ENCODE measurements at regions not wholly inside any gene's neighbourhood (a gene's known extent, or its start where the extent isn't known, plus 50 kb on each side); places are given as distances from the start of the nearest gene placed in this dataset.
A peak's percentile ranks its signal among the peaks of the same experiment; 100 is the strongest.

DNA sequence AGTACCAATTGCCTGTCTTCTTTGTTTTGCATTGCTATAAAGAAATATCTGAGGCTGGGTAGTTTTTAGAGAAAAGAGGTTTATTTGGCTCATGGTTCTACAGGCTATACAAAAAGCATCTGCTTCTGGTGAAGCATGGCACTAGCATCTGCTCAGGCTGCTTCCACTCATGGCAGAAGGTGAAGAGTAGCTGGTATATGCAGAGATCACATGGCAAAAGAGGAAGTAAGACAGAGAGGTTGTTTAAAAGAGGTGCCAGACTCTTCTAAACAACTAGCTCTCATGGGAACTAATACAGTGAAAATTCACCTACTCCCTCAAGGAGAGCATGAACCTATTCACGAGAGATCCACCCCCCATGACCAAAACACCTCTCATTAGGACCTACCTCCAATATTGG is 56.7 kb upstream of the GUCA2B start:
- no peak for DNase-seq (ENCODE audit: low spot score)

DNA sequence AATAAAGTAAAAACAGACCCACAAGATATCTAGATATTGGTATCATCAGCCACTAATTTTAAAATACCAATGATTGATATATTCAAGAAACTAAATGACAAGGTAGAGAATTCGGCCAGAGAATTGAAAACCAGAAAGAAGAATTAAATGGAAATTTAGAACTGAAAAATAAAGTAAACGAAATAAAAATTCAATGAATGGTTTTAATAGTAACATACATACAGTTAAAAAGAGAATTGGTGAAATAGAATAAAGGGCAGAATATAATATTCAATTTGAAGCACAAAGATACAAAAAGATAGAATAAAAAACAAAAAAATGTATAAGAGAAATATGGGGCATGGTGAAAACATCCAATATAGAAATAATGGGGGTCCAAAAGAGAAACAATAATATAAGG is 64.0 kb upstream of the GUCA2B start:
- DNase-seq (ENCODE audit: low spot score) = no peak

DNA sequence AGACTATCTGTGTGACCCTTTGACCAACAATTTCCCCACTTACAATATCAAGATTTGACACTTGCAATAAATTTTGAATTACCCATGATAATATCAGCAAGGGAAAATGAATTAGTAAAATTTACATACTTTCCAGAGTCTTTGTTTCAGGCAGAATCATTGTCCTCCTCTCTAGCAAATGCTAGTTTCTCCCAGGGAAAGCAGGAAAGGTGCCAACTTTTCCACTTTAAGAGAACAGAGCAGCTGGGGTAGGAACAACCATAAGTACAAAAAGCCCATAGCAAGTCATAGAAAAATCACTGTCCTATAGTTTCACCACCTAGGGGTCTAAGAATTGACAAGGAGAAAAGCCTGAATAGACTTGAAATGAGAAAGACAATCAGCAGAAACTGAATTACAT is 67.1 kb upstream of the GUCA2B start:
- DNase-seq (ENCODE audit: low spot score) = no peak

DNA sequence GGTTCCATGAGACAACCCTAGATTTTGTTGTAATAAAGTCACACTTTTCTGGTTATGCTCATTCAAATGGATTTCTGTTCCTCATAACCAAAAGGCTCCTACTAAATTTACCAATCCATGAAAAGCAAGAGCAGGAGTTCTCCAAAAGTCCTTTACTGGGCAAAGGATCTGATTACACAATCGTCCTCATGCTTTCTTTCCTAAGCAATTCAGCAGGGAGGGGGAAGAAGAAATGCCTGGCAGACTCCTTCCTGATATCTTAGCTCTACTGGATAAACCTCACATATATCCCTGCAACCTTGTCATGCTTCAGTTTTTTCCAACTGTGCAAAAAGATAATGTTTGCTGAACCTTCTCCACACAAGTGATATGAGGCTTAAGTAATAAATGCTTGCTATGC is 67.6 kb upstream of the GUCA2B start:
- DNase-seq (ENCODE audit: low spot score) = no peak

DNA sequence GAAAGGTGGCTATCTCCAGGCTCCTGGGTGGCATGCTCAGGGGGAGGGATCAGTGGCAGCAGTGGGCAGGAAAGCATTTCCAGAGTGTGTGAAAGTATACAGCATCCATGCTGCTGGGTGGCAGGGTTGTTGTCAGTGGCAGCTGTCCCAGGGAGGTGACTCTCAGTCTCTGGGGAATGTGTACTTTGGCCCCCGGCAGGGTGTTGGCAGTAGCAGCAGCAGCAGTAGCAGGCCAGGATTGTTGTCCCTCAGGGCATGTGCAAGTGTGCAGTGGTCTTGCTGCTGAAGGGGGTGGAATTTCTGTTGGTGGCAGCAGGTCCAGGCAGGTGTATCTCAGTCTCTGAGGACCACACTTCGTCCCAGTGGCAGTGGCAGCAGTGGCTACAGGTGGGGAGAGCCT is 71.7 kb upstream of the GUCA2B start:
- no peak for DNase-seq (ENCODE audit: low spot score)

DNA sequence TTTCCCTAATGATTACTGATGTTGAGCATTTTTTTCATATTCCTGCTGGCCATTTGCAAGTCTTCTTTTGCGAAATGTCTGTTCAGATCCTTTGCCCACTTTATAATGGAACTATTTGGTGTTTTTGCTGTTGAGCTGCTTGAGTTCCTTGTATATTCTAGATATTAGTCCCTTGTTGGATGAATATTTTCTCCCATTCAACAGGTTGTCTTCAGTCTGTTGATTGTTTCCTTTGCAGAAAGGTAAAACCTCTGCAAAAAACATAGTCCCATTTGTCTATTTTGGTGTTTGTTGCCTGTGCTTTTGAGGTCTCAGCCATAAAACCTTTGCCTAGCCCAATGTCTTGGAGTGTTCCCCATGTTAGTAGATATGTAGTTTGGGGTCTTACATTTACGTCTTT is 78.0 kb upstream of the GUCA2B start:
- no peak for DNase-seq (ENCODE audit: low spot score)

DNA sequence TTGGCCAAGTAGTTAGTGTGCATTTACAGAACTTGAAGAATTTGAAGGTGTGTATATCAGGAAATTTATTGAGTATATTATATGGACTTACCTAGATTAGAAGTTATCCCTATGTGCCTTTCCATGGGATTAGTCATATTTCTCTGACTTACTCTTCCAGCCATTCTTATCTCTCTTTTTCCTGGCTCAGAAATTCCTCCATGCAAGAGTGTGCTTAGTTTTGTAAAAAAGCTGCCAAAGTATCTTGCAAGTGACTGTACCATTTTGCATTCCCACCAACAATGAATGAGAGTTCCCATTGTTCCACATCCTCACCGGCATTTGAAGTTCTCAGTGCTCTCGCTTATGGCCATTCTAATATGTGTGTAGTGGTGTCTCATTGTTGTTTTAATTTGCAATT is 82.2 kb upstream of the GUCA2B start:
- DNase-seq (ENCODE audit: low spot score) = no peak

DNA sequence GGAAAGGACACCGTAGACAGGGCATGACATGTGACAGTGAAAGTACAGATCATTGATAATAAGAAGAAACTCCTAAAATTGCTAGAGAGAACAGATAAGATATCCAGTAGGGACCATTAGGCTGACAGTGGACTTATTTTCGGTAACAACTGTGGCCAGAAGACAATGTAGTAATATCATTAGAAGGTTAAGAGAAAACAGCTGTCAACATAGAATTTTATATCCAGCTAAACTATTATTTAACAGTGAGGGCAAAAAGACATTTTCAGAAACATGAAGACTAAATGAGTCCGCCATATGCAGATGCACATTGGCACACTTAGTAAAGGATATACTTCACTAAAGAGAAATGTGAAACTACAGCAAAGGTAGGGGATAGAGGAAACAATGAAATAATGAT is 95.4 kb upstream of the GUCA2B start:
- DNase-seq (ENCODE audit: low spot score) = no peak

DNA sequence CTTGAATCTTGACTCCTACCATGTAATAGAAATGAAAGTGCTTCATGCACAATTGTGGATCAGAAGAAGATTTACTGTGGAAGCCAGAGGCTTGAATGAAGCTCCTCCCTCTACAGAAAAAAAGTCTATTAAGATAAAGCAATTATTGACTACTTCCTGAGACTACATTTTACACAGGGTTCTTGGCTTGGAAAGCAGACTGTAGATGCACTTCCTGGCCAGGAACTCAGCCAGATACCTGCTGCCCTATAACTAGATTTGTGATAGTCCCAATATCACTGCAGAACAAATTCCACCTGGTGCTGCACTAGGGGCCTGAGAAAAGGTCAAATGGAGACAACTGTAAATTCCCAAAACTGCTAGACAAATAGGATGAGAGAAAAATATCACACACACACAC is 96.8 kb upstream of the GUCA2B start:
- no peak for DNase-seq (ENCODE audit: low spot score)

DNA sequence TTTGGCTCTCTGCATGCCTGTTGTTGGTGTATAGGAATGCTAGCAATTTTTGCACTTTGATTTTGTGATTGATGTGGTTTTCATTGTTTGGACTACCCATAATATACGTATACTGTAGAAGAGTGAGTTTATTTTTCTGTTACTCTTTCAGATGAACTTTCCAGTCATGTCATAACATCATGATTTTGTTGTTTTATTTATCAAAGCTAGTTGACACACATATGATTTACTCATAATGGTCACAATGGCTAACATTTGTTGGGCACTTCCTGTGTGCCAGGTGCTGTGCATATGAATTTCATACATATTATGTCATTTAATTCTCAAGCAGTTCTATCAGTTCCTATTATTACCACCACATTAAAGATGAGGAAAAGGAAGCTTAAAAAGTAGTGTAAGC is 98.1 kb upstream of the GUCA2B start:
- DNase-seq (ENCODE audit: low spot score) = no peak

DNA sequence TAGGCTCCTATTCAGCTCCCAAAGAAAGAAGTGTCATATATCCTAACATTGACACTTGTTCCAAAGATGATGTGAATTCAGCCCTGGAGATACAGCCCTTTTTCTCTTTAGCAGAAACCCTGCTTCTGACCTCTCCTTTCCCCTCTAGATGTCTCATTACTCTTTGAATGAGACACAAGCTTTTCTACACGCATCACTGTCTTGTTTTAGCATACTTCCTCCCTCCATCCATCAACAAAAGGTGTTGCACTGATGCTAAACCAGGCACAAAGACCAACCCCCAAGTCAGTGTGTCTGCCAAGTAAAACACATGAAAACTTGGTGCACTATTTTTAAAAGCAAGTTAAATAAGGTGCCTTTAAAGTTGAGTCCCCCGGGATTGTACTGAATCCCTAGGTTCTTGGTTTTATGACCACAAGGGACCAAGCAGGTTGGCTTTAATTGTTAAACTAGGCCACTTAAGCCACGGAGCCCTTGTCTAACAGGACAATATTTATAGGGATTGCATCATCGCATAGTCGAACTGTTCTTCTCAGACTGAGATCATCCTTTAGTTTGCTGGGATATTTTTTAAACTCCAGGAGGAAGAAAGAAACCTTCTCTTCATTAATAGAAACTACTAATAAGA is 101.0 kb upstream of the GUCA2B start:
- no peak for DNase-seq (ENCODE audit: low spot score)

DNA sequence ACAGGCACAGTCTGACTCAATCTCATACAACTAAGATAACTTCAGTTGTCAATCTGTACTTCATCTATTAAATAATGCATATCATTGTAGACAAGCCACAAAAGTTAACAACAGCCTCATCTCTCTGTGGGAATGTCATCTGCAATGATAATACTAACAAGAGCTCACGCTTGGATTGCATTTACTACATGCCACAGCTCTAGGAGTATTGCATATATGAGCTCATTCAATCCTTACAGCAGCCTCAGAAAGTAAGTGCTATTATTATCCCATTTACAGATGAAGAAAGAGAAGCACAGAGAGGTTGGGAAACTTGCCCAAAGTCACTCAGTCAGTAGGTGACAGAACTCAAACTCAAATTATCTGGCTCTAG is 105.7 kb upstream of the GUCA2B start:
- DNase-seq (ENCODE audit: low spot score) = no peak

DNA sequence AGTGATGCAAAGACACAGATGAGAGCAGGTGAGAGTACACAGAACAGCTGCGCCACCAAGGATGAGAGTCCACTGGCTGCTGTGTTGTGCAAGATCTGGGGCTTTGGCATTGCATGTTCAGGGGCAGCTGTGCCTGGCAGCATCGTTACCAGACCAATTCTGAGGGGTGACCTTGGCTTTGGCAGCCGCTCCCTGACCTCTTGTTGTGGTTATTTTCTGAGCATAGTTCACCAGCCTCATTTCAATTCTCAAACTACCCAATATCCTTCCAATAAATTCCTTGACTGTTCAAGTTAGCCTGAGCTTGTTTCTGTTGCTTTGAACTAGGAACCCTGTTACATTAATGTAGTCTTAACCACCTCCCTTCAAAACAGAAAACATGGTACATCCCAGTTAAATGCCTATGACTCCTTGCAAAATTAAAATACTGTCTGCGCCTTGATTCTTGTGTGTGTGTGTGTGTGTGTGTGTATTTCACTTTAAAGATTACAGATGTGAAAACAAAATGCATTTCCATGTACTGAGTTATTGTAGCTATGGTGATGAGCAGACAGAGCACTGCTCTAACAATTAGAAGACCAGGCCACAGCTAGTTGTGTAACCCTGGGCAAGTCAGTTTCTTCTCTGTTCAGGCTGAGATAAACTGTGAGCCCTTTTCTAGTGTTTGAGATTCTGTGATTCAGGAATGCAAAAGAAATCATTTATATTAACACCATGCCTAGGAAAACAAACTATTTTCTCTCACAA is 106.3 kb upstream of the GUCA2B start:
- no peak for DNase-seq (ENCODE audit: low spot score)

DNA sequence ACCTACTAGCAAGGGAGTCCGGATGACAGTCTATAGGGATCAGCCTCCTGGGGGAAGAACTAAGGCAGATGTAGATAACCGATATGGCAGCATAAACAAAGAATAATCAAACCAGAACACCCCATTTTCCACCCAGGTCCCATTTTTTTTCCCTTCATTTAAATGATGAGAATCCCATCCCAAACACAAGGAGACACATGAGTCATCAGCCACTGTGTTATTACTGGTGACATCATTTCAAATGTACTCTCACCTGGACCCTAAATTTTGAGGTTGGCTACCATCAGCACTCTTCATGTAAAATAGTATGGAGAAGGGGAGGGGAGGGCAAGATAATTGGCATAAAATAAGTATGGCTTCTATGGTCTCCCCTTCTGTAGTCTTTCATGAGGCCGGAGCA is 108.9 kb upstream of the GUCA2B start:
- no peak for DNase-seq (ENCODE audit: low spot score)

DNA sequence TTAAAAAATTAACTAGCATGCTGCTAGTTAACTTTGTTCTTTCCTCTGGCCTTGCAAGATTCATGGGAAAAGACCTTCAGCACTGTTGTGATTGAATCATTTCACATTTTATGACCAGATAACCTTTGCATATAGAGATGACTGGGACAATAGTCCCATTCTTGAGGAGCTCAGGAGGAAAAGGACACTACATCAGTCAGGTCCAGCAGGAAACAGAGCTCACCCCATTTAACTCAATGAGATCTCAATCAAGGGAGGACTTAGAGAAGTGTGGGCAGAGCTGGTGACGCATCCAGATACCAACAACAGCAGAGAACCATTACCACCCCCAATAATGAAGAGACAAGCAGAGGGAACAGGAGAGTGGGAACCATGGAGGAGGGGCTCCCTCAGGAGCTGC is 109.4 kb upstream of the GUCA2B start:
- no peak for DNase-seq (ENCODE audit: low spot score)

DNA sequence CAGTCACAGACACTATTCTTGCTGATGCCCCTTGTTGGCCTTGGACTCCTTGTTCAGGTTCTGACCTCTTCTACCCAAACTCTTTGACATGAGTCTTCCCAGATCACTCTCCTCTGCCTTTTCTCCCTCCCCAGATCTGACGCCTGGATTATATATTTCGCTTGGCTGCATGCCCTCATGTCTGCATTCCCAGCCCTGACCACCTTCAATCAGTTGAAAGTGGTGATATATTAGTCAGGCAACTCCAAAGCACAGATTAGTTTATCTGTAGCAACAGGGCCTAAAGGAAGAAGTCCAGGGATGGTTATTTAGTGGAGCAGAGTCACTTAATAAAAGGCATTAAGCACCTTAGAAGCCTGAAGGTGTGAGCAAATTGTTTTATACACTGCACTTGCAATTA is 110.0 kb upstream of the GUCA2B start:
- DNase-seq (ENCODE audit: low spot score) = no peak

DNA sequence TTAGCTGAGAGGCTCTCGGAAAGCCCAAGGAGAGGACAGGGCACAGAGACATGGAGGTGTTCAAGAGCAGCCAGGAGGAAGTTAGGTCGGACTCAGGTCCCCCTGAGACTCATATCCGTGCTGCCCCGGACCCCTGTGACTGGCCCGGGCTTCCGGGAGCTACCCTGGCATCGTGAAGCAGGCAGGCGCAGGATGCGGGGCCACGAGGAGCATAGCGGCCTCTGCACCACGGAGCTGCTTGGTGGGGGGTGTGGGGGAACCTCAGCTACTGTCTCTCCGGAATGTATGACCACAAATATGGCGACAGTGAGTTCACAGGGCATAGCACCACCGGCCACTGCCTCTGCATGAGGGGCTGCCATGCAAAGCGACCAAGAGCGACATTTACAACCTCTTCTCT is 112.2 kb upstream of the GUCA2B start:
- no peak for DNase-seq (ENCODE audit: low spot score)

DNA sequence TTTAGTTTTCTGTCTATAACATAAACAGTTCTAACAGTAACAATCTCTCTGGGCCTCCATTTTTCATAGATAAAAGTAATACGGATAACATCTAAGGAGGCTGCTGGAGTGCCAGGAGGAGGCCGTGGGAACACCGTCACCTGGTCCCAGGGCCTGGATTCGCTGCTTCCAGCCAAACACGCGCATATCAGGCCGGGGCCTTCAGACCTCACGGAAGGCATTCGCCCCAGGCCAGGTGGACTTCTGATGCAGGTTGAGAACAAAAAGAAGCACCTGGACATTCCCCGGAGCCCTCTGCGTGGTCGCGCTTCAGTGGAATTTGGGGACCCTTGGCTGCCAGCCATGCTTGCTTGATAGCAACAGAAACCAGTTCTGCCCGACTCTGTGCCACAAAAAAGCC is 113.1 kb upstream of the GUCA2B start:
- DNase-seq (ENCODE audit: low spot score) = no peak

DNA sequence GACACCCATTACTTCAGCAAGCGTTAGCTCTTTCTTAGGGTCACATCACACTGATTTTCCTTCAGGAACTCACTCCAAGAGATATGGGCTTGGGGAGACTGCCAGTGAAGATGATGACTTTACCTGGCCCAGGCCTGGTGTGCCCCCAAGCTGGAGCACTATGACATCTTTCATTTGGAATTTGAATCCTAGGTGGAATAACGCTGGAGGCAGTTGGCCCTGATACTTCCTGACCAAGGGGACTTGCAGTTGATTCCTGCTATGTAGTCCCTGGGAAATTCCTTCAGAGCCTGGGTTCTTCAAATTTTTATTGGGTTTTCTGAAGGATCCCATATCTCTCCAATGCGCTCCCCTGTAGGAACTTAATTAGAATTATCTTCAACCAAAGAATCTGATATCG is 114.9 kb upstream of the GUCA2B start:
- DNase-seq (ENCODE audit: low spot score) = no peak

DNA sequence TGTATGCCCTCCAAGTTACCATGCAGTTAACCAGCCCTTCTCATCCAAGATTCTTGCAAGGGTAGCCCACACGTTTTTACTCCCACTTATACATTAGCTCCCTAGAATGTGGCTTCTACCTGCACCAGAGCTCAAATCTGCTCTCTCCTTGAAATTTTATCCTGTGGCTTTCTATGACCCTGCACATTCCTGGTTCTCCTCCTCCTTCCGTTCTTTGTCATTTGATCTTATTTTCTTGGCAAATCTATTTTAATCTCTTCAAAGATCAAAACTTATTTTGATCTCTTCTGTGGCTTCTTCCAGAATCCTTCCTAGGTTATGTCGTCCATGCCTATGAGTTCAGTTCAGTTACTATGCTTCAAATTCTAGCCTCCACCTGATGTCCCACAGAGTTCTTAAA is 115.6 kb upstream of the GUCA2B start:
- no peak for DNase-seq (ENCODE audit: low spot score)

DNA sequence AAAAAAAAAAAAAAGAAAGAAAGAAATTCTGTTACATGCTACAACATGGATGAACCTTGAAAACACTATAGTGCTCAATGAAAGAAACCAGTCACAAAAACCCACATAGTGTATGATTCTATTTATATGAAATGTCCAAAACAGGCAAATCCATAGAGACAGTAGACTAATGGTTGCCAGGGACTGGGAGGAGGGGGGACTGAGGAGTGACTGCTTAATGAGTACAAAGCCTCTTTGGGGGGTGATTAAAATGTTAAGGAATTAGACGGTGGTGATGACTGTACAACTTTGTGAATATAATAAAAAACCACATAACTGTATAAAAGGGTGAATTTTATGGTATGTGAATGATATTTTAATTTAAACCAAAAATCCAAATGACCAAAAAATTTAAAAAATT is 116.0 kb upstream of the GUCA2B start:
- DNase-seq (ENCODE audit: low spot score) = no peak

DNA sequence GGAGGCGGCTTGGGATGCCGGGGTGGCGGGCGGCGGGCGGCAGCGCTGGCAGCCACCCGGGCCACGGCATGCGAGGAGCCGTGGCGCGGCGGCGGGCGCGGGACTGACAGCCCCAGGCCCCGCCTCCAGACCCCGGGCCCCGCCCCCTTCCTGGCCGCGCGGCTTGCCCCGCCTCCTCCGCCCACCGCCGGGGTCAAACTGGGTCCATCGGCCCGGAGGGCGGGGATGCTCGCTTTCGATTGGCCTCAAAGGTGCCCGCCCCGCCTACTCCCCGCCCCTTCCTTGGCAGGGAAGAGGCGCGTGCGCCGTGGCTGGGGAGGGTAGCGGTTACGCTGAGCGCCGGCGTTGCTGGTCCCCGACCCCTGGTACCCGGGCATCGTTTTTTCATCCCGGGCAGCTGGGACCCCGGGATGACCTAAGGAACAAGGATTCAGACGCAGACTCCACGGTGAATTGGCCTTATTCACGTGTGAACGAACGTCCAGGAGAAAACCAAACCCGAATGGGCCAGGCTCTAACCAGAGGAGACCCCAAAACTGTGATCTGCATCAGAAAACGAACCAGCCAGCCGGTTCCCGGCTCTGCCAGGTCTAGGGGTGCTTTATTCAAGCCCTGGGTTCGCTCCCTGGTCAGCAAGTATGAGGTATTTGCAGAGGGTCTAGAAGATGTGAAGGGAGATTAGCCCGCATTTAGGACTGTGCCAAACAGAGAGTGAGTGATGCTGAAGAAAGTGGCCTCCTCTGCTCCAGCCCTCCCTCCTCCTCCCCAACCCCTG is 117.2 kb upstream of the GUCA2B start:
- peak; percentile 88 for DNase-seq (ENCODE audit: low spot score)

DNA sequence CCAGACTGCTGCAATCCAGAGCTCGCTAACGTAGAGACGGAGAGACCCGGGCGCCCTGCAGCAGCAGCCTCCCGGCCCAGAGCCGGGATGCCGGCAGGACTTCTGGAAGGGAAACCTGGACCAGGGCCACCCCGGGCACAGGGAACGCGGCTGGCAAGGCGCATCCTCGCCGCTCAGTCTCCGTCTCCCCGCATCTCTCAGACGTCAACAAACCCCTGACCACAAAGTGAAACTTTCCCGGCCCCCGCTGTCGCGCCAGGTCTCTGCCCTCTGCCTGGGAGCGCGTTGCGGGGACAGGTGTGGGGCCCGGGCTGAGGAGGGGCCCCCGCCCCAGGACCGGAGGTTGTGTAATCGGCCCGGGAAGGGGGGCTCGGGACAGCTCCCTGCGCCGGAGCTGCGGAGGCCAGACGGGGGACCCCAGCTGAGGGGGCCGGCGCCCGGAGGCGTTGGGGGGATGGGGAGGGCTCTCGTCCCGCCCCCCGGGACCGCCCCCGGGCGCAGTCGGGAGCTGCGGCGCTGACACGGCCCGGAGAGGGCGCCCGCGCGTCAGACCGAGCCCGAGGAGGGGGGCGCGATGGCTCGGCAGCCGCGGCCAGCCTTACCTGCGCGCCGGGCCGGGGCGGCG is 116.6 kb upstream of the HIVEP3 start:
- DNase-seq (ENCODE audit: low spot score) = peak; percentile 38
